ENCODE measurements at regions not wholly inside any gene's neighbourhood (a gene's known extent, or its start where the extent isn't known, plus 50 kb on each side); places are given as distances from the start of the nearest gene placed in this dataset.

DNA sequence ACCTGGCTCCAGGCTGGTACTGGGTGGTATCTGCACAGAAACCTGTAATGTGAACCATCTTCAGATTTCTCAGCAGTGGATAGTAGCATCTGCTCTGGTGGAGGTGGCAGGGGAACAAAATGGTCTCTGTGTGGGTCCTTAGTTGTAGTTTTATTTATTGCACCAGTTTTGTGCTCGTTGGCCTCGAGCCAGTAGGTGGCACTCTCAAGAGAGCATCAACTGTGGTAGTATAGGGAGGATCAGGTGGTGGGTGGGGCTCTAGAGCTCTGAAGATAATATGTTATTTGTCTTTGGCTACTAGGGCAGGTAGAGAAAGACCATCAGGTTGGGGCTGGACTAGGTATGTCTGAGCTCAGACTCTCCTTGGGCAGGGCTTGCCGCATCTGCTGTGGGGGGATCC is 254.0 kb upstream of the GPR149 start:
- no peak for TF ChIP-seq POLR2AphosphoS5 (IDR thresholded peaks at IDR 0.05)
- TF ChIP-seq, protein P1, sequence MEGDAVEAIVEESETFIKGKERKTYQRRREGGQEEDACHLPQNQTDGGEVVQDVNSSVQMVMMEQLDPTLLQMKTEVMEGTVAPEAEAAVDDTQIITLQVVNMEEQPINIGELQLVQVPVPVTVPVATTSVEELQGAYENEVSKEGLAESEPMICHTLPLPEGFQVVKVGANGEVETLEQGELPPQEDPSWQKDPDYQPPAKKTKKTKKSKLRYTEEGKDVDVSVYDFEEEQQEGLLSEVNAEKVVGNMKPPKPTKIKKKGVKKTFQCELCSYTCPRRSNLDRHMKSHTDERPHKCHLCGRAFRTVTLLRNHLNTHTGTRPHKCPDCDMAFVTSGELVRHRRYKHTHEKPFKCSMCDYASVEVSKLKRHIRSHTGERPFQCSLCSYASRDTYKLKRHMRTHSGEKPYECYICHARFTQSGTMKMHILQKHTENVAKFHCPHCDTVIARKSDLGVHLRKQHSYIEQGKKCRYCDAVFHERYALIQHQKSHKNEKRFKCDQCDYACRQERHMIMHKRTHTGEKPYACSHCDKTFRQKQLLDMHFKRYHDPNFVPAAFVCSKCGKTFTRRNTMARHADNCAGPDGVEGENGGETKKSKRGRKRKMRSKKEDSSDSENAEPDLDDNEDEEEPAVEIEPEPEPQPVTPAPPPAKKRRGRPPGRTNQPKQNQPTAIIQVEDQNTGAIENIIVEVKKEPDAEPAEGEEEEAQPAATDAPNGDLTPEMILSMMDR (IDR thresholded peaks at IDR 0.05 in 8 of 11, conservative IDR thresholded peaks at IDR 0.05 in 3 of 11): no peak
- TF ChIP-seq POLR2A (IDR thresholded peaks at IDR 0.05): no peak

Measured in spleen (tissue), 7 donors.